ENCODE measurements at regions not wholly inside any gene's neighbourhood (a gene's known extent, or its start where the extent isn't known, plus 50 kb on each side); places are given as distances from the start of the nearest gene placed in this dataset.
"Not testable (repeated sequence)": the region's sequence is repeated elsewhere in the genome, so short reads cannot be mapped to it uniquely, and the experiment has no call there.

- no peak overlapping the region for H3K27ac ChIP-seq
- H3K4me3 ChIP-seq, result no peak overlapping the region
- no peaks in the 10 kb centered on the region for H3K27me3 ChIP-seq
- DNase-seq, result no peak
- ATAC-seq, result no peak
- H3K9me3 ChIP-seq, result no peaks in the 10 kb centered on the region
- intact Hi-C loops (cut with DNase I), result no loop called here
- TF ChIP-seq CTCF (IDR thresholded peaks at IDR 0.05), result no peak
- H3K36me3 ChIP-seq, result no peaks in the 10 kb centered on the region
- H3K4me1 ChIP-seq, result no peaks in the 10 kb centered on the region
These were observed 239.9 kb downstream of the ADRA2A start for GRCh38 chr10:111316722-111317212.

GRCh38 chr10:111319866-111320265 lies 243.0 kb downstream of the ADRA2A start:
- intact Hi-C loops (cut with DNase I), result no loop called here
- no peaks in the 10 kb centered on the region for H3K27me3 ChIP-seq
- DNase-seq (no peak), ATAC-seq (no peak)
- no peak overlapping the region for H3K4me3 ChIP-seq
- no peak for TF ChIP-seq CTCF (IDR thresholded peaks at IDR 0.05)
- H3K4me1 ChIP-seq, result no peaks in the 10 kb centered on the region
- H3K9me3 ChIP-seq, result no peaks in the 10 kb centered on the region
- no peak overlapping the region for H3K27ac ChIP-seq
- no peaks in the 10 kb centered on the region for H3K36me3 ChIP-seq

GRCh38 chr10:111323389-111323966 lies 246.6 kb downstream of the ADRA2A start:
- intact Hi-C loops (cut with DNase I), result no loop called here
- ATAC-seq, result peak; percentile 52
- H3K4me1 ChIP-seq, result no peaks in the 10 kb centered on the region
- TF ChIP-seq CTCF (IDR thresholded peaks at IDR 0.05), result peak in 1 of 2 donors; percentile 9
- no peak overlapping the region for H3K27ac ChIP-seq
- DNase-seq, result no peak
- H3K27me3 ChIP-seq, result no peaks in the 10 kb centered on the region
- H3K9me3 ChIP-seq, result no peaks in the 10 kb centered on the region
- no peaks in the 10 kb centered on the region for H3K36me3 ChIP-seq
- no peak overlapping the region for H3K4me3 ChIP-seq

GRCh38 chr10:111332174-111332573 lies 255.3 kb downstream of the ADRA2A start:
- intact Hi-C loops (cut with DNase I); ATAC-seq; H3K4me3 ChIP-seq; DNase-seq; H3K27ac ChIP-seq; H3K36me3 ChIP-seq; H3K4me1 ChIP-seq; H3K27me3 ChIP-seq: not testable (repeated sequence)
- H3K9me3 ChIP-seq, result peaks cover 0 to 10% of the 10 kb centered on the region in 2 donors

- peaks cover 0 to 23% of the 10 kb centered on the region in 2 donors for H3K9me3 ChIP-seq
- no peak for TF ChIP-seq CTCF (IDR thresholded peaks at IDR 0.05)
- no peaks in the 10 kb centered on the region for H3K36me3 ChIP-seq
- ATAC-seq (no peak), DNase-seq (no peak)
- intact Hi-C loops (cut with DNase I), result no loop called here
- no peaks in the 10 kb centered on the region for H3K4me1 ChIP-seq
- no peak overlapping the region for H3K27ac ChIP-seq
- H3K27me3 ChIP-seq, result no peaks in the 10 kb centered on the region
- H3K4me3 ChIP-seq, result no peak overlapping the region
These were observed 259.0 kb downstream of the ADRA2A start for GRCh38 chr10:111335826-111336225.

GRCh38 chr10:111338035-111338434 lies 261.2 kb downstream of the ADRA2A start:
- TF ChIP-seq CTCF (IDR thresholded peaks at IDR 0.05), result no peak
- Histone ChIP-seq H3K9me3 (peaks cover 0 to 45% of the 10 kb centered on the region in 2 donors), H3K27ac (no peak overlapping the region), H3K27me3 (no peaks in the 10 kb centered on the region), H3K4me3 (no peak overlapping the region), H3K36me3 (no peaks in the 10 kb centered on the region), H3K4me1 (no peaks in the 10 kb centered on the region)
- intact Hi-C loops (cut with DNase I), result no loop called here
- DNase-seq (no peak), ATAC-seq (no peak)
